Activated CD4-positive, alpha-beta T cell treated with anti-CD3 and anti-CD28 coated beads for 48 hours (primary cell): ENCODE measurements at regions not wholly inside any gene's neighbourhood (a gene's known extent, or its start where the extent isn't known, plus 50 kb on each side); places are given as distances from the start of the nearest gene placed in this dataset.

Experiments used
- DNase-seq: peaks from one replicate; pipeline ENCODE4 v3.0.0-alpha.2; 2020

DNA sequence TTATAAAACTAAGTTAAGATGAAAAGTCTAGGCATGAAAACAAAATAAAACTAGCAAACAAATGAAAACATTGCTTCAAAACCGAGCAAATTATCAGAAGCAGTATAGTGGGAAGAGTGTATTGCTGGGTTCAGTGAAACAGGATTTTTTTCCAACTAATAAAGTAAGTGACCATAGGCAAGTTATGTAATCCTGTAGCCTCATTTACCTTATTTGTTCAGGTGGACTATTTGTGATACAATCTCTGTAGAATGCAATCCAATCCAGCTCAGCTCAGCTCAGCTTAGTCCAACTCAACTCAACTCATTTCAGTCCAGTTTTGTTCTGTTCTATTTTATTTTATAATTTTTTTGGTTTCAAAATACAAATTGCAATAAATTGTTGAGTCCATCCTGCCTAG lies 276.7 kb upstream of the LRIG3 start:
- DNase-seq = no peak

DNA sequence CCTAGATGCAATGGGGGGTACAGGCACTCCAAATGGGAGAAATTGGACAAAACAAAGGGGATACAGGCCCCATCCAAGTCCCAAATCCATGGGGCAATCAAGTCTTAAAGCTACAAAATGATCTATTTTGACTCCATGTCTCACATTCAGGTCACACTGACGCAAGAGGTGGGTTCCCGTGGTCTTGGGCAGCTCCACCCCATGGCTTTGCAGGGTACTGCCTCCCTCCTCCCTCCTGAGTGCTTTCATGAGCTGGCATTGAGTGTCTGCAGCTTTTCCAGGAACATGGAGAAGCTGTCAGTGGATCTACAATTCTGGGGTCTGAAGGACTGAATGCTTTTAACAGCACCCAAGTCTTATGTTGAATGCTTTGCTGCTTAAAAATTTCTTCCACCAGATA lies 274.5 kb upstream of the LRIG3 start:
- DNase-seq = no peak

DNA sequence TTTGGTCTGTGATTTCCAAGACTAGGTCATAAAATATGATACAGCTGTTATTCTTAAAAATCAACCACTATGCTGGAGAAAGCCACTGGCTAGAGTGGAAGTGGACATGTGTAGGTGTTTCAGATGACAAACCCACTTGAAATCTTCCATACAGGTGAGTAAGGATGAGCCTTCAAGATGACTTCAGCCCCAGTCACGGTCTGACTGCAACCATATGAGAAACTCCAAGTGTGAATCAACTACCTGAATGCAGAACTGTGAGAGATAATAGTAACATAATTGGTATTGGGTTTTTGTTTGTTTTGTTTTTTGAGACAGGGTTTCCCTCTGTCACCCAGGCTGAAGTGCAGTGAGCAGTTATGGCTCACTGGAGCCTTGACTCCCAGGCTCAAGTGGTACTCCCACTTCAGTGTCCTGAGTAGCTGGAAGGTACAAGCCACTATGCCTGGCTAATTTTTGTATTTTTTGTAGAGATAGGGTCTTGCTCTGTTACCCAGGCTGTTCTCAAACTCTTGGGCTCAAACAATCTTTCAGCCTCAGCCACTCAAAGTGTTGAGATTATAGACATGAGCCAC lies 273.3 kb upstream of the LRIG3 start:
- no peak for DNase-seq

DNA sequence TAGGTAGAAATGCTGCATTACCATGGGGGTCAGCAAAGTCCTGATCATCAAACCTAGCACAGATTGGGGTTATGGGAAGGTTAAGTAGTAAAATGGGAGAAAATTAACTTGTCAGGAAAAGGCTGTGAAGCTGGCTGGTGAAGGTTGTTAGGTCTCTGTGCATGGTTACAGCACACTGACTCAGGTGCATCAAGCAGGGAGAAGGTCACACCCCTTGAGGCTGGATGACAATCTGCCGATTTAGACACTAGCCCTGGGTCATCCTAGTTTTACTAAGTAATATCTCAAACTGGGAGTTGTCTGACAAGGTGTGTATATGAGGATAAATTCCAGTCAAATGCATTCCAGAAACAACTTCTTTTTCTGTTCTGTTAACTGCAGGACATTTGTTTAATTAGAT lies 271.1 kb upstream of the LRIG3 start:
- no peak for DNase-seq

DNA sequence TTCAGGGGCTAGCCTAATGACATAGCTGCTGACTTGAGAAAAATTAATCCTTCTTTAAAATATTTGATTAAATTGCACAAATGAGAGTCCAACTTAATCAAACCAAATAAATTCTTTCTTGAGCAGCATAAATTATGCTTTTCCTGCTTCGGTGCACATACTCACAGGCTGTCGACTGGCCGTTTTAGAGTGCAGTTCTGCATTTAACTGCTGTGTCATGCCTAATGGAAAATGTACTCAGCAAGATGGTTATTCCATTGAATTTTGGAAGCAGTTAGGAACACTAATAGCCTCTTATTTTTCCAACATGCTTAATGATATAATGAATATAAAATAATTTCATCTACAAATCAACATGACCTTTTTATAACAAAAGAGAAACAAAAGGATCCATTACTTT lies 266.1 kb upstream of the LRIG3 start:
- no peak for DNase-seq

DNA sequence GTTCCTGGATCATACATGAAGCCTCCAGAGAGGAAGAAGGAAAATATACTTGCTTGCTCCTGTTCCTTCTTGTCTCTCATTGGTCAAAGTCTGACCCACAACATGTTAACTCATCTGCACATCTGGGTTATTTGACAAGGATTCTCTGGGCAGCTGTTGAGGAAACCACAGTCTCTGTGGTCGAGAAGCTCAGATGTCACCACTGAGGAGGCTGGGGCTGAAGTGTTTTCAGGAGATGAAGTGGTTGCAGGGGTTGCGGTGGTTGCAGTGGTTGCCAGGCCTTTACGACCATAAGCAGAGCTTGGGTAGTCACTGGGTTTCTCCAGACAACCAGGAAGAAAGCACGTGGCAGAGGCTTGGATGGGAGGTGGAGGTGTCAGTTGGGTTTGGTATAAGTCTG lies 265.0 kb upstream of the LRIG3 start:
- DNase-seq = no peak

DNA sequence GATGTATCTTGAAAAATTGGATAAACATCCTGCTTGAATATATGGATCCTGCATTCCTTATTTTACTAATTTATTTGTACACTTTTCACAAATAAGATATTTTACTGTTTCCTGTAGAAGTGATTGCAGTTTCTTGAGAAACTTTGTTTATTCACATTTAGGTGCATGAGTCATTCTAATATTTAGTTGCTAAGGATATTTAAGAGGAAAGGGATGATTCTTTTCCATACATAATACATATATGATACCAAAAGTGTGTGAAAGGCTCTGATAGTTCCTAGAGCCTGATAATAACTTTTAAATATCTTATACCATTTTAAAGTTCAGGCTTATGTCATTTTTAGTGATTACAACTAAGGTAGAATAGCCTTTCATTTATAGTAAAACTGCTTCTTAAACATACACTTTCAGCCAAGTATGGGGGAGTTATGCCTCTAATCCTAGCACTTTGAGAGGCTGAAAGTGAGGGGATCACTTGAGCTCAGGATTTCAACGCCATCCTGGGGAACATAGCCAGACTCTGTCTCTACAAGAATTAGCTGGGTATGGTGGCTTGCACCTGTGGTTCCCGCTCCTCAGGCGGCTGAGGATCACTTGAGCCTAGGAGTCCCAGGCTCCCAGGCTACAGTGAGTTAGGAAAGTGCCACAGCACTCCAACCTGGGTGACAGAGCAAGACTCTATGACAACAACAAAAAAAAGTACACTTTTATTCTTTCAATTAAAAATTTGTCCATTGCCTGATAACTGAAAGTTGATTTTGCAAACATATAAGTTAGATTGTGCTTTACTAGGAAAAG lies 262.6 kb upstream of the LRIG3 start:
- DNase-seq = no peak

DNA sequence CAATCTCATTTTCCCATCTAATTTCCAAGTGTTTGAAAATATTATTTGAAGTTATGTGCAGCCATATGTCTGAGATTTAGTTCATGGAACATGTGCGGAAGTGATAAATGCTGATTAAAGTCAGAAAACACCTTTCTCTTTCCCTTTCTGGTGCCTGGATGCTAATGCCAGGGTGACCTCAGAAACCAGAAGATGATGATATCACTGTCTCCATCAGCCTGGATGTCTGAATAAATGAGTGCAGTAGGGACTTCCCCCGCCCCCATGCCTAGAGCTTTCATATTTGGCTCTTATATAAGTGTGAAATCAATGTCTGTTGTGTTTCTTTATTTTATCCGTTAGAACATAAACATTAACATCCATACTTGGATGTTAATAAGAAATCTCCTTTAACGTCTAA lies 261.9 kb upstream of the LRIG3 start:
- DNase-seq = peak; percentile 65

DNA sequence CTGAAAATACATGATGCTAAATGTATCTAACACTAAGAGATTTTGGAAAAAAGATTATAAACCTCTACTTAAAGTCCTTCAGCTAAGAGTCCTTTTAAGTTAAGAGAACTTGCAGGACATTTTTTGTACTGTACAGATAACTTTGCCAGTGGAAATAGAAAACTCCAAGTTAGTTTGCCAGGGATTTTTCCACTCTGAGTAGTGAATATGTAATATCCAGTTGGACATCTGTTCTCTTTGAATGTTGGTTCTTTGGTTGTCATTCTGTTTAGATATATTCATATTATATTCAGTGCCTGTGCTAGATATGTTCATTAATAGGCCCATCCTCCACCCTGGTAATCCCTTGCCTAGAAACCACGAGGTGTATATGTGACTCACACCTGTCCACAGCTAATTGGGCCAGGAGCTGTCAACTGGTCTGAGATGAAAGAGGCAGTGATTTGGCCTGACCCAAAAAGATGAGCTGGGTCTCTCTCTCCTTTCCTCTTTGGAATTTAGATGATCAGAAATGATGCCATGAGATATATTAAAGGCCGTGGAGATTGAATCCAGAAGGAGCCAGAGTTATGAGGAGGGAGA lies 261.0 kb upstream of the LRIG3 start:
- no peak for DNase-seq

DNA sequence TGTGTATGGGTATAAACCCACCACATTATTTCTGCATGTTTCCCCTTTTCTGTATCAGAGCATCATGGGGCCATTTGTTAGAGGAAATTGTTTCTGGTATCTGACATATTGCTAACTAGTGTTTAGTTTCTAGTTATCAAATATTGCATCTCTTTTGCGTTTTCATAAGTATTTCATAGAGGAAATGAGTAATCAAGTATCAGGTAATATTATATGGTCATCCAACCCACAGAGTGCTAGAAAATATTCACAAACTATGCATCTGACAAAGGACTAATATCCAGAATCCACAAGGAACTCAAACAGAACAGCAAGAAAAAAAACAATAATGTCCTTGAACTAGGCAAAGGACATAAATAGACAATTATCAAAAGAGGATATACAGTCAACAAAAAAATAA lies 258.9 kb upstream of the LRIG3 start:
- no peak for DNase-seq

DNA sequence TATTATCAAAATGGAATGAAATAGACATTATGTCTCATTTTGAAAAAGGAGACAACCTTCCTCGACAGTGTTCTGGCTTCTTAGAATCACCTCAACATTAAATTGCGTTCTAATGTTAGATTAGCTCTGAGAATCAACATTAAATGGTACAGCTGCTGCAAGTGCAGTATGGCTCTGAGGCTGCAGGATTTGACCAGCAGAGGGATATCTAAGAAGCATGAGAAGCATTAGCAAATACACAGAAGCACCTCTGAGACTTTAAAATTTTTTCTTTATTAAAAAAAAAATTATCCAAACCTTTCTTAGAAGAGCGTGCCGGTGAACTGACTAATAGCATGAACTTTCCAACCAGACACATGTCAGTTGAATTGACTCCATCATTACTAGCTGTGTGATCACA lies 253.4 kb upstream of the LRIG3 start:
- no peak for DNase-seq

DNA sequence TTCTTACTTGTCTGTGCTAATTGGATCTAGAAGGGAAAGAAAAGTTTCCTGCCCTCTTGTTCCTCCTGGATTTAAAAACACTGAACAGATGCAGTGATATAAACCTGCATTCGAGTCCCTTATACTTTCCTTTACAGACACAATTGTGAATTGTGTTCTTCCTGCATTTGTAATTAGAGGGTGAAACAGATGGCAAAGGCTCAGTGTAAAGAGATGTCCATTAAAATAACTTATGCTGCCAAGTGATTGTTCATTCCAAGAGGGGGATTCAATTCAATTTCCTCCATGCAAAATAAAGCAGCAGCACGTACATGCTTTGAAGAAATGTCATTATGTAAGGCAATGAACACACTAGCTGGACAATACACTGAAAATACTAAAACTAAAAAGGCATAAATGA lies 248.3 kb upstream of the LRIG3 start:
- DNase-seq = no peak

DNA sequence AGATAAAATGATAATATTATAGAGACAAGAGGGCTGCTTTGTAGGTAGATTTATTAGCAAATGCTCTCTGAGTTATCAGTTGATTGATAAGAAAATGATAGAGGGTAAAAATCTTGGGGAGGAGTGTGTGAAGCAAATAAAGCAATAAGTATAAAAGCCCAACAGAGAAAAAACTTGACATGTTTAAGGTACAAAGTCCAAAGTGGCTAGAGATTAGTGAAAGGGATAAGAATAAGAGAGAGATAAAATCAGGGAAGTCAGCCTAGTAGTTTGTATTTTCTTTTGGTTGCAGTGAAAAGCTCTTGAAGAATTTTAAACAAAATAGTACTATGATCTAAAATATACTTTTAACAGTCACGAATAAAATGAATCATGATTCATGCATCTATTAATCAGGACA lies 246.2 kb upstream of the LRIG3 start:
- DNase-seq = no peak

DNA sequence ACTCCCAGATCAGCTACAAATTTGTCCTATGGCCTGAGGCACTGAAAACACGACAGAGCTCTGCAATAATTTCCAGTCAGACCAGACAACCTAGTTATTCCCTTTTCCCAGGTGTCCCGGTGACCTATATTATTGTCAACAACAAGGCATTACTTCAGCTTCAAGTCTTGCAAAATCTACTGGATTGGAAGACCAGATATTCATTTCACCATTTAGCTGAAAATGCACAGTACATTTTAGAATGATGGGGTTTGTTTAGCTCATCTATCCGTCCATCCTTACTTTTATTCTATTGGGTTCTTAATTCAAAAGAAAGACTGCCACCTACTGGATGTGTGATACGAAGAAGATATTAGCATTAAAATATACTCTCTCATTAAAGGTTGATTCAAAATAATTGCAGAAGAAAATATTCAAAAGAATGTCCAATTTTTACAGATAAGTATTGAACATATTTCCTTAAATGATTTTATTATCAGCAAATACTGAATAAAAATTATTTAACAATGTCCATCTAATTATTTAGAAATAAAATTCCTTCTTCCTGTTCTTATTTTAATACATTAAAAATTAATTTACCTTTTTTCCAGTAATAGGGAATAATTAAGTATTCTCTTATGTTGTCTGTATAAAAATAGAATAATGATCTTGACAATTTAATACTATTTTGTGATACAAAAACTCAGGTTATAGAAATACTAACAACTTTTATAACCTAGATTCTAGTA lies 244.9 kb upstream of the LRIG3 start:
- no peak for DNase-seq

DNA sequence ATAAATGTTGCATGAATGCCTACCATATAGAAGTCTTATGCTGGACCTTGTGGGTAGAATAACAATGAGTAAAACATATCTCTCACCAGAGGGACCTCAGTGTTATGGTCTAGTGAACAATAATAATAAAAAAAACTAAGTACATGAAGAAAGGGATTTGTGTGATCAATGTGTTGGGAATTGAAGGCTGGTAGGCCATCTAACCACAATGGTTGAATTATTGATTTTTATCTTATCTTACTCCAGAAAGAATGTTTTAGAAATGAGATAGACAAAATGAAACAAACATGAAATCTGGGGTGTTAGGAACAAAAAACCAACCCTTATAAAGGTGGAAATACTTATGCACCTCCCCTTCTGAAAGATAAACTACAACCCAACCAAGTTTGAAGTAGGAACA lies 243.9 kb upstream of the LRIG3 start:
- DNase-seq = no peak

DNA sequence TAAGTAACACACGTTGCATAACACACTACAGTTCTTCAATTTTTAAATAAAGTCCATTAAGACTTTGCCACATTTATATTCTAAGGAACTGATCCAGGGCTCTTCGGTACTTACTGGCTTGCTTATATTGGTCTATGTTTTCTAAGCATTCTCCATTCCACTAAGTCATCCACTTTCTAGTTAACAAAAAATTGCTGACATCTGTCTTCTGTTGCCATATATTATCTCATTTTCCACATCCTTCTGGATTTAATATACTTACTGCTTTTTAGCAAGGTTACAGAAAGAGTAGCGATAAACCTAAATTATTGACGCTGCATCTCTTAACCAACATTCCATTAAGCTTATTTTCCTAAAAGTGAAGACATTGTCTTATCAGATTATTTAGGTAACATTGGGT lies 238.4 kb upstream of the LRIG3 start:
- DNase-seq = no peak

DNA sequence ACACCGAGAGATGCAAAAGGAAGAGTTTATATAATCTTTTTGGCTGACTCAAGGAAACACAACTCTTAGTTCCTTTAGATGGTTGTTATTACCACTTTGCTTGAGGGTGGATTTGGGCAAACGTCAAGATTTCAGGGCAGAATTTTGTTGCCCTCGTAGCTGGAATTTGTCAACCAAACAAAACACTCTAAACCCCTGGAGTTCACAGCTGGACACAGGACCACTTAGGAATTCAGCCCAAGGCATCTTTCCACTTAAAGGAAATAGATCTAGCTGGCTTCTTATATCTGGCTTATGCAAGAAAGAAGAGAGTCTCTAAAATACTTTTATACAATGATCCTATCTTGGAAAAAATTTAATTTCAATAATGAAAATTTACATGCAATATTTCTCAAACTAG lies 237.8 kb upstream of the LRIG3 start:
- DNase-seq = no peak

DNA sequence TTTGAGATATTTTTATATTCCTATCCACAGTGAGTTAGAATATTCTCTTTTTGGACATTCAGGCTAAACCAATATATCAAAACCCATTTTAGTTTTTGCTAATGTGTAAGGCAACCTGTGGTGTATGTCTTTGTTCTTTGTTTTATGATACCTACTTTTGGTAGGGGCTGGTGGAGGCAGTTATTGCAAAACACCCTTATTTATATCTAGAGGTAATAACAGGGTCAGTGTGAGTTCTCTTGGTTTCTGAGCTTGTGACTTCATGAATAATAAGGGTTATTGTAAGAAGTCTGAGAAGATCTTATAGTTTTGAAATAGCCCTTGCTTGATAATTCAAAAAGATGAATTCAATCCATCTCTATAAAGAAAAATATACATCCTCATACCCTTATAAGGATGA lies 235.1 kb upstream of the LRIG3 start:
- DNase-seq = no peak

DNA sequence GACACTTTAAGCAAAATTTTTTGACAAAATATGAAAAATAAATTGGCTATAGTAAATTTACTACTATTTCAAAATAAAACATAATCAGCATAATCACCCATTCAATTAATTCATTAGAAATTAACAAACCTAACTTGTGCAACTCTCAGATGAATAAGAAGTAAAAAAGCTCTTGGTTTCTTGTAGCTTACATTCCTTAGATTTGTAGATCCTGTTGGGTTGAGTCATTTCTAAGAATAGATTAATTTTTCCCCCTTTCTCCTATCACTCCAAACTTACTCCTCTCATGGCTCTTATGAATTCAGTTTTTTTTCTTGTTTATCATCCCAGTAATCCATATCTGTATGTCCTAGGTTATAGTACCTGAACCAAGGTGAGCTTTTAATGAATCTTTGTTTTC lies 230.9 kb upstream of the LRIG3 start:
- no peak for DNase-seq

DNA sequence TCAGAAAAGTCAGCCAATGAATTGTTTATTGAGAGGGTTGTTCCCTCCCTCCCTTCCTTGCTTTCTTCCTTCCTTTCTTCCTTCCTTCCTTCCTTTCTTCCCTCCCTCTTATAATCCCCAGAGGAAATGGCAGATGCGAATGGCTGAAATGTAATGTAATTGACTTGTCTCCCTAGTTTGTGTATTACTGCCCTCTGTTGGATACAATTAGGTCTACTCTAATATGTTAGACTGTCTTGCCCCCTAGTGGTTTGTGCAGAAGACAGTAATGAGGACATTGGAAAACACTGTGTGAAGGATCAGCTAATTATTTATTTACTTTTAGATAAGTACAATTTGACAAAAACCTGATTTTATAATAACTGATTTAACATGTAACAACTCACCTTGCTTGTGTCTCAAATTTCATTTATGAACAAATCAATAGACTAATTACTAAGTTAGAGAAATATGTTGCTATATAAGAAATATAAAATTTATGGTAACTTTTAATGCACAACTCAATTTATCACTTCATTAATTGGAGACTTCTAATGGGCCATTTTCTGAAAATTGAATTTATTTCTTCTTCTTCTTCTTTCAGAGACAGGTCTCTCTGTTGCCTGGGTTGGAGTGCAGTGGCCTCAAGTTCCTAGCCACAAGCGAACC lies 229.8 kb upstream of the LRIG3 start:
- no peak for DNase-seq

DNA sequence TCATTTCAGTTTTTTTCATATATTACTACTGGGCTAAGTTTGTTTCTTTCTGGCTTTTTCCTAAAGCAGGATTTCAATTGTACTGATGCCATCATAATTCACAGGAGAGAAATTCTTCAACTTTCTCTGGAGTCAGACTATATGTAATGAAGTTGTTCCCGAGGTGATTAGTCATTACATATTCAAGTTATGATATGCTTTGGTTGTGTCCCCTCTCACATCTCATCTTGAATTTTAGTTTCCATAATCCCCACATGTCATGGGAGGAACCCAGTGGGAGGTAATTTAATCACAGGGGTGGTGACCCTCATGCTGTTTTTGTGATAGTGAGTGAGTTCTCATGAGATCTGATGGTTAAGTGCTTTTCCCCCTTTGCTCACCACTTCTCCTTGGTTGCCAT lies 227.5 kb upstream of the LRIG3 start:
- DNase-seq = no peak

DNA sequence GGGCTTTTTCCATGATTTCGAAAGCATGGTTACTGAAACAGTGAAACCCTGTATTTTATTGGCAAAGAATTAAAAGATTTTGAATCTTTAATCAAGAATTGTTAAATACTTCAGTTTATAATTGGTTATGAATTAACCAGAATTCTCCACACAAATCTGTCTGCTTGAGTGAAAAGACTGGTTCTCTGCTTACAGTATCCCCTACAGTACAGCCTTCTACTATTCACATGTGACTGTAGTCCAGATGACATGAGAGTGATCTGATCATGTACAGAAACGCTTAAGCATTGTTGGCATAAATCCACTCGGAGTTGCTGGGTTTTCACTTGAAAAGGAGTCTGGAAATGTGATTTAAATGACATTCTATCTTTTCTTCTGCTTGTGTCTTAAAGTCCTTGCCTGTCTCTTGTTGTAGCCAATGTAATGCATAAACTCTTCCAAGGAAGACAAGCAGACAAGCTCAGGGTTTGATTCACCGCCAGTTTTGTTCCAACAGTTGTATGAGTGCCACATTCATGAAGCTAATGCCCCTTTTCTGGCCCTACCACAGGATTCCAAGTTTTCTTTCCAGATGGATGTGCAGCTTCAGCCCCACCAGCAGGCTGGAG lies 222.0 kb upstream of the LRIG3 start:
- no peak for DNase-seq

DNA sequence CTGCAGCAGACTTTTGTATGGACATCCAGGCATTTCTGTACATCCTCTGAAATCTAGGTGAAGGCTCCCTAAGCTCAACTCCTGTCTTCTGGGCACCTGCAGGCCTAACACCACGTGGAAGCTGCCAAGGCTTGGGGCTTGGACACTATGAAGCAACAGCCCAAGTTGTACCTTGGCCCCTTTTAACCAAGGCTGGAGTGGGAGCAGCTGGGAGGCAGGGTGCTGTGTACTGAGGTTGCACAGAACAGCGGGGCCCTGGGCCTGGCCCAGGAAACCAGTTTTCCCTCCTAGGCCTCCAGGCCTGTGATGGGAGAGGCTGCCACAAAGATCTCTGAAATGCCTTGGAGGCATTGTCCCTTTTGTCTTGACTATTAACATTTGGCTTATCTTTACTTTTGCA lies 214.4 kb upstream of the LRIG3 start:
- no peak for DNase-seq
